ENCODE measurements at regions not wholly inside any gene's neighbourhood (a gene's known extent, or its start where the extent isn't known, plus 50 kb on each side); places are given as distances from the start of the nearest gene placed in this dataset.

DNA sequence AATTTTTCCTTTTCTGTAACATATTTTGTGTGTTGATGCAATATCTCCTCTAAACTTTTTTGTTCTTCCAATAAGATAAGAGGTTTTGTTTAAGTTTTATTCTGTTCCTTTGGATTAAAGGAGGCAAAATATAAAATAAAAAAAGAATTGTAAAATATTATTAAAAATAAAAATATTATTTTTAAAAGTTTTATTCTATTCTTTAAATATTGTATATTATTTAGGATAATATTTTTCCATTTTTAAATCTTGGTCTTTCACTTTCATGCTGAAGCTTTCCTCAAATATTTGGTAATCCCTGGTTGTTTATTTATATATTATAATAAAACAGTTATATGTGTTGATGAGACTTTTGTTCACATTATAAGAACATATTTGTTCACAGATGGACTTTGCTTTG lies 187.9 kb upstream of the PDE5A start:
- TF ChIP-seq TAL1 (IDR thresholded peaks at IDR 0.05), result no peak
- no peak for TF ChIP-seq ARHGAP35 (IDR thresholded peaks at IDR 0.05; ENCODE audit: partially characterized antibody)
- TF ChIP-seq HSF4 (CRISPR knock-in tag; IDR thresholded peaks at IDR 0.05; ENCODE audit: borderline replicate concordance), result no peak
- TF ChIP-seq ZNF668 (CRISPR knock-in tag; IDR thresholded peaks at IDR 0.05), result no peak
- TF ChIP-seq NCOA6 (IDR thresholded peaks at IDR 0.05), result no peak
- TF ChIP-seq, protein P1, sequence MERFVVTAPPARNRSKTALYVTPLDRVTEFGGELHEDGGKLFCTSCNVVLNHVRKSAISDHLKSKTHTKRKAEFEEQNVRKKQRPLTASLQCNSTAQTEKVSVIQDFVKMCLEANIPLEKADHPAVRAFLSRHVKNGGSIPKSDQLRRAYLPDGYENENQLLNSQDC (CRISPR knock-in tag; IDR thresholded peaks at IDR 0.05), result no peak
- in situ Hi-C loops (cut with MboI), result no loop called here
- CTCF ChIA-PET (ENCODE audit: low intra/inter-chr PET ratio), result no interaction called here

DNA sequence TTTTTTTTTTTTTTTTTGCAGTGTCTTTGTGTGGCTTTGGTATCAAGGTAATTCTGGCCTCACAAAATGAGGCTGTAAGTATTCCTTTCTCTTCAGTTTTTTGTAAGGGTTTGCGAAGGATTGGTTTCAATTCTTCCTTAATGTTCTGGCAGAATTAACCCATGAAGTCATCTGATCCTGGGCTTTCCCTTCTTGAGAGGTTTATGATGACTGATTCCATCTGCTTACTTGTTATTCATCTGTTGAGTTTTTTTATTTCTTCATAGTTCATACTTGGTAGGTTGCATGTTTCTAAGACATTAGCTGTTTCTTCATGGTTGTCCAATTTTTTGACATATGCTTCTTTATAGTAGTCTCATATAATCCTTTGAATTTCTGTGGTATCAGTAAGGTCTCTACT lies 181.4 kb upstream of the PDE5A start:
- Histone ChIP-seq H3K27ac (ENCODE audit: extremely low read depth, low read depth, low read length) (no peak overlapping the region), H2AFZ (ENCODE audit: low read depth, low read length) (no peak overlapping the region), H3K9me3 (replicated peaks; ENCODE audit: control insufficient read depth, insufficient read depth, low read depth, low read length) (no peaks in the 10 kb centered on the region), H3K36me3 (ENCODE audit: control insufficient read depth, insufficient read depth, low read length) (no peaks in the 10 kb centered on the region), H3K4me3 (no peak overlapping the region), H3K9me1 (ENCODE audit: control insufficient read depth, insufficient read depth, low read length) (no peaks in the 10 kb centered on the region), H3K79me2 (ENCODE audit: control insufficient read depth, insufficient read depth, low read length) (no peaks in the 10 kb centered on the region), H3K4me1 (replicated peaks in 1 of 2; ENCODE audit: control insufficient read depth in 2 of 2, insufficient read depth in 2 of 2, low read length in 2 of 2) (no peaks in the 10 kb centered on the region), H4K20me1 (replicated peaks; ENCODE audit: control insufficient read depth, insufficient read depth, low read length) (no peaks in the 10 kb centered on the region), H3K4me2 (ENCODE audit: insufficient read depth, low read length) (no peak overlapping the region), H3K27me3 (ENCODE audit: control insufficient read depth in 2 of 2, insufficient read depth in 2 of 2, low read length in 2 of 2) (no peaks in the 10 kb centered on the region), H3K9ac (ENCODE audit: insufficient read depth in 1 of 2, low read depth in 2 of 2, low read length in 2 of 2) (no peak overlapping the region)
- ChIA-PET CTCF (ENCODE audit: low intra/inter-chr PET ratio) (no interaction called here), POLR2A (no interaction called here)
- no peak for FAIRE-seq
- intact Hi-C loops (cut with micrococcal nuclease), result no loop called here
- in situ Hi-C loops (cut with MboI), result no loop called here
- ATAC-seq, result no peak
- DNase-seq (ENCODE audit: extremely low read depth in 1 of 4, low spot score in 3 of 4), result no peak
- BruUV-seq (replicated peaks), result no TSS peak
- 0% methylated on average over 1 of the region's 1 CpG for WGBS (ENCODE audit: insufficient coverage, low coverage, missing lambda C conversion rate)
- TF ChIP-seq SNIP1 (IDR thresholded peaks at IDR 0.05; ENCODE audit: low read depth) (no peak), CHD1 (IDR thresholded peaks at IDR 0.05; ENCODE audit: low read length) (no peak), PML (IDR thresholded peaks at IDR 0.05; ENCODE audit: low read length) (no peak), ZNF766 (CRISPR knock-in tag; conservative IDR thresholded peaks at IDR 0.05) (no peak), SMAD4 (CRISPR knock-in tag; conservative IDR thresholded peaks at IDR 0.05) (no peak)
- TF ChIP-seq, protein P2, sequence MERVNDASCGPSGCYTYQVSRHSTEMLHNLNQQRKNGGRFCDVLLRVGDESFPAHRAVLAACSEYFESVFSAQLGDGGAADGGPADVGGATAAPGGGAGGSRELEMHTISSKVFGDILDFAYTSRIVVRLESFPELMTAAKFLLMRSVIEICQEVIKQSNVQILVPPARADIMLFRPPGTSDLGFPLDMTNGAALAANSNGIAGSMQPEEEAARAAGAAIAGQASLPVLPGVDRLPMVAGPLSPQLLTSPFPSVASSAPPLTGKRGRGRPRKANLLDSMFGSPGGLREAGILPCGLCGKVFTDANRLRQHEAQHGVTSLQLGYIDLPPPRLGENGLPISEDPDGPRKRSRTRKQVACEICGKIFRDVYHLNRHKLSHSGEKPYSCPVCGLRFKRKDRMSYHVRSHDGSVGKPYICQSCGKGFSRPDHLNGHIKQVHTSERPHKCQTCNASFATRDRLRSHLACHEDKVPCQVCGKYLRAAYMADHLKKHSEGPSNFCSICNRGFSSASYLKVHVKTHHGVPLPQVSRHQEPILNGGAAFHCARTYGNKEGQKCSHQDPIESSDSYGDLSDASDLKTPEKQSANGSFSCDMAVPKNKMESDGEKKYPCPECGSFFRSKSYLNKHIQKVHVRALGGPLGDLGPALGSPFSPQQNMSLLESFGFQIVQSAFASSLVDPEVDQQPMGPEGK (CRISPR knock-in tag; IDR thresholded peaks at IDR 0.05; ENCODE audit: borderline replicate concordance), result no peak

More for the DNA sequence above, 187.9 kb upstream of the PDE5A start:
- intact Hi-C loops (cut with micrococcal nuclease), result no loop called here
- Histone ChIP-seq H3K9ac (ENCODE audit: insufficient read depth in 1 of 2, low read depth in 2 of 2, low read length in 2 of 2) (no peak overlapping the region), H2AFZ (ENCODE audit: low read depth, low read length) (no peak overlapping the region), H3K4me2 (ENCODE audit: insufficient read depth, low read length) (no peak overlapping the region), H3K36me3 (ENCODE audit: control insufficient read depth, insufficient read depth, low read length) (no peaks in the 10 kb centered on the region), H3K27ac (ENCODE audit: extremely low read depth, low read depth, low read length) (no peak overlapping the region), H3K27me3 (ENCODE audit: control insufficient read depth in 2 of 2, insufficient read depth in 2 of 2, low read length in 2 of 2) (no peaks in the 10 kb centered on the region), H4K20me1 (replicated peaks; ENCODE audit: control insufficient read depth, insufficient read depth, low read length) (no peaks in the 10 kb centered on the region), H3K9me3 (replicated peaks; ENCODE audit: control insufficient read depth, insufficient read depth, low read depth, low read length) (no peaks in the 10 kb centered on the region), H3K4me3 (no peak overlapping the region), H3K79me2 (ENCODE audit: control insufficient read depth, insufficient read depth, low read length) (no peaks in the 10 kb centered on the region), H3K9me1 (ENCODE audit: control insufficient read depth, insufficient read depth, low read length) (no peaks in the 10 kb centered on the region), H3K4me1 (replicated peaks in 1 of 2; ENCODE audit: control insufficient read depth in 2 of 2, insufficient read depth in 2 of 2, low read length in 2 of 2) (no peaks in the 10 kb centered on the region)
- DNase-seq (ENCODE audit: extremely low read depth in 1 of 4, low spot score in 3 of 4) (no peak), ATAC-seq (no peak), FAIRE-seq (no peak)
- POLR2A ChIA-PET, result no interaction called here
- no TSS peak for BruUV-seq (replicated peaks)

Data from K562 (cell line).